OCI-LY3 (cell line): ENCODE measurements at regions not wholly inside any gene's neighbourhood (a gene's known extent, or its start where the extent isn't known, plus 50 kb on each side); places are given as distances from the start of the nearest gene placed in this dataset.

Experiments used
- EZH2phosphoT487 ChIP-seq: fragments of 200-600 bp; shearing (Covaris generic); IDR thresholded peaks from 2 replicates; pipeline ENCODE4 v1.6.1; 2018; ENCODE audit warnings: antibody characterized with exemption, mixed run types, low read depth
- TF ChIP-seq, protein P1 (sequence below): fragments of 200-600, 300-600 bp; sonication (generic); IDR thresholded peaks from 2 replicates; pipeline ENCODE4 v1.5.1; 2014; ENCODE audit warnings: antibody characterized with exemption, low read length, low read depth

GRCh38 chr7:156533420-156533819 lies 107.2 kb upstream of the RNF32 start:
- TF ChIP-seq, protein P1, sequence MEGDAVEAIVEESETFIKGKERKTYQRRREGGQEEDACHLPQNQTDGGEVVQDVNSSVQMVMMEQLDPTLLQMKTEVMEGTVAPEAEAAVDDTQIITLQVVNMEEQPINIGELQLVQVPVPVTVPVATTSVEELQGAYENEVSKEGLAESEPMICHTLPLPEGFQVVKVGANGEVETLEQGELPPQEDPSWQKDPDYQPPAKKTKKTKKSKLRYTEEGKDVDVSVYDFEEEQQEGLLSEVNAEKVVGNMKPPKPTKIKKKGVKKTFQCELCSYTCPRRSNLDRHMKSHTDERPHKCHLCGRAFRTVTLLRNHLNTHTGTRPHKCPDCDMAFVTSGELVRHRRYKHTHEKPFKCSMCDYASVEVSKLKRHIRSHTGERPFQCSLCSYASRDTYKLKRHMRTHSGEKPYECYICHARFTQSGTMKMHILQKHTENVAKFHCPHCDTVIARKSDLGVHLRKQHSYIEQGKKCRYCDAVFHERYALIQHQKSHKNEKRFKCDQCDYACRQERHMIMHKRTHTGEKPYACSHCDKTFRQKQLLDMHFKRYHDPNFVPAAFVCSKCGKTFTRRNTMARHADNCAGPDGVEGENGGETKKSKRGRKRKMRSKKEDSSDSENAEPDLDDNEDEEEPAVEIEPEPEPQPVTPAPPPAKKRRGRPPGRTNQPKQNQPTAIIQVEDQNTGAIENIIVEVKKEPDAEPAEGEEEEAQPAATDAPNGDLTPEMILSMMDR, result no peak
- no peak for TF ChIP-seq EZH2phosphoT487
